Activated naive CD8-positive, alpha-beta T cell treated with anti-CD3 and anti-CD28 coated beads, Interleukin-2, amount 10 ng/mL, durations not matched to agents 7 days and 5 days (primary cell): ENCODE measurements at regions not wholly inside any gene's neighbourhood (a gene's known extent, or its start where the extent isn't known, plus 50 kb on each side); places are given as distances from the start of the nearest gene placed in this dataset.

Source experiments
- ATAC-seq: fragments of 150-1000 bp; cut with Tn5 transposase; one replicate; pipeline ENCODE4 v1.10.0; 2021; ENCODE audit warnings: low read depth, moderate library complexity
- POLR2A ChIA-PET: fragments of 350-600 bp; sonication (Branson Sonifier 250); formaldehyde crosslinking; loops from one replicate; lab custom pipeline; 2021; ENCODE audit warnings: antibody characterized with exemption; lab: Charles Lee
- DNase-seq: peaks from one replicate; pipeline ENCODE4 v3.0.0; 2021
- H3K27ac Mint-ChIP-seq: one replicate; pipeline ENCODE4 v1.8.0; 2022; ENCODE audit warnings: mild to moderate bottlenecking, mixed read lengths
- H3K27me3 Mint-ChIP-seq: one replicate; pipeline ENCODE4 v1.8.0; 2022; ENCODE audit warnings: mild to moderate bottlenecking, moderate library complexity, mixed read lengths
- H3K36me3 Mint-ChIP-seq: one replicate; pipeline ENCODE4 v1.8.0; 2021; ENCODE audit warnings: mild to moderate bottlenecking, mixed read lengths
- H3K4me1 Mint-ChIP-seq: one replicate; pipeline ENCODE4 v1.8.0; 2021; ENCODE audit warnings: mixed read lengths
- H3K4me3 Mint-ChIP-seq: one replicate; pipeline ENCODE4 v1.8.0; 2022; ENCODE audit warnings: mild to moderate bottlenecking, moderate library complexity, mixed read lengths
- H3K9me3 Mint-ChIP-seq: one replicate; pipeline ENCODE4 v1.8.0; 2021; ENCODE audit warnings: mixed read lengths

DNA sequence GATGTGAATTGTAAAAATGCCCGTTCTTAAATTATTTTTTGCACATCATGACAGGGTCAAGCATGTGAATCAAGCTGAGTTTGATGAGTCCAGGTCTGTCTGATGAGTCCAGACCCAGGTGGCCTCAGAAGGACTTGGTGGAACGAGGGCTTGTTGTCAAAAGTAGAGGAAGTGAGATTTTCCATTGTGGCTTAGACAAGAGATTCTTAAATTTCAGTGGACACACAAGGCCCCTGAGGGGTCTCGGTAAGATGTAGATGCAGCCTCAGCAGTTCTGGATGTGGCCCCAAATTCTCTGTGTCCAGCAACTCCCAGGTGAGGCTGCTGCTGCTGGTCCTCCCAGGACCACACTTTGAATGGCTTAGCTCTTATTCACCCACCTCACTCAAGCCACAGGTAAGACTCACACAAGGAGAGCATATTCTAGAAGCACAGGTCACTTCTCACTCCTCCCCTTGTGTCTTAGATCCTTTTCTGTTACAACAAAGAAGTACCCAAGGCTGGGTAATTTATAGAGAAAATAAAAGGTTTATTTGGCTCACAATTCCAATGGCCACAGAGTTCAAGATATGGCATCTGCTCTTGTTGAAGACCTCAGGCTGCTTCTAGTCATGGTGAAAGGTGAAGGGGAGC, 98.8 kb downstream of the GGTLC2 start:
- Mint-ChIP-seq H3K4me1 (peaks cover 3% of the 10 kb centered on the region), H3K27me3 (peaks cover 25% of the 10 kb centered on the region), H3K9me3 (no peaks in the 10 kb centered on the region), H3K4me3 (no peak overlapping the region), H3K27ac (no peak overlapping the region), H3K36me3 (no peaks in the 10 kb centered on the region)
- no peak for ATAC-seq
- no peak for DNase-seq
- POLR2A ChIA-PET: no interaction called here

DNA sequence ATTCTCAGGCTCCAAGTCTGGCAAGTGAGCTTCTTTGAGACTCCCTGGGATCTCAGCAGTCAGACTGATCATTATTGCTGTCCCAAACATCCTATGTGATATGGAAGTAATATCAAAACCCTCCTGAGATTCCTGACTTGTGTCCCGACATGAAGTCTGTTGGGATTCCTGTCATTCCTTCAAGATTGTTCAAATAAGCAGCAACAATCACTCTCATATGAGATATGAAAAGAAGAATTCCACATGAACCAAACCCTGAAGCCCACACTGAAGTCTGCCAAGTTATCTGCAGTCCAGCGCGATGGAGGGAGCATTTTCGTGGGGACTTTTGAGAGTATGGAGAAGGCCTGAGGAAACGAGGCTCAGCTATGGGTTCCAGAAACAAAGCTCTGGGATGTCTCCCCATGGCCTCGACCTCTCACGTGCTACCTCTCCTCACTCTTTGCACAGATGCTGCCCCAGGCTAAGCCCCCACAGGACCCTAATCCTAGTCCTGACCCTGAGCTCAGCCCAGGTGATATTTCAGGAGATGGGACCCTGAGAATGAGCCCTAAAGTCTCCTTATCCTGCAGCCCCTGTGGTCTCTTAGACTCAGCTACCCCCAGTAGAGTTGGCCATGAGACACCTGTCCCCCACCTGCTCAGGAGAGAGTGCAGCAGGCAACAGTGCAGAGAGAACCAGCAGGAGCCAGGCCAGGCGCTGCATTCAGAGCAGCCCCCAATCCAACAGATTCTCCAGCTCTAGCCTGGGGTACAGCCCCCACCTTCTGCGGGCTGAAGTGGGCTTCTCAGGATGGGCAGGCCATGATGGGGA, 100.2 kb downstream of the GGTLC2 start:
- no peaks in the 10 kb centered on the region for H3K36me3 Mint-ChIP-seq
- H3K27ac Mint-ChIP-seq: no peak overlapping the region
- ATAC-seq: no peak
- peaks cover 22% of the 10 kb centered on the region for H3K27me3 Mint-ChIP-seq
- peaks cover 3% of the 10 kb centered on the region for H3K4me1 Mint-ChIP-seq
- POLR2A ChIA-PET: no interaction called here
- no peak overlapping the region for H3K4me3 Mint-ChIP-seq
- no peaks in the 10 kb centered on the region for H3K9me3 Mint-ChIP-seq
- DNase-seq: no peak

DNA sequence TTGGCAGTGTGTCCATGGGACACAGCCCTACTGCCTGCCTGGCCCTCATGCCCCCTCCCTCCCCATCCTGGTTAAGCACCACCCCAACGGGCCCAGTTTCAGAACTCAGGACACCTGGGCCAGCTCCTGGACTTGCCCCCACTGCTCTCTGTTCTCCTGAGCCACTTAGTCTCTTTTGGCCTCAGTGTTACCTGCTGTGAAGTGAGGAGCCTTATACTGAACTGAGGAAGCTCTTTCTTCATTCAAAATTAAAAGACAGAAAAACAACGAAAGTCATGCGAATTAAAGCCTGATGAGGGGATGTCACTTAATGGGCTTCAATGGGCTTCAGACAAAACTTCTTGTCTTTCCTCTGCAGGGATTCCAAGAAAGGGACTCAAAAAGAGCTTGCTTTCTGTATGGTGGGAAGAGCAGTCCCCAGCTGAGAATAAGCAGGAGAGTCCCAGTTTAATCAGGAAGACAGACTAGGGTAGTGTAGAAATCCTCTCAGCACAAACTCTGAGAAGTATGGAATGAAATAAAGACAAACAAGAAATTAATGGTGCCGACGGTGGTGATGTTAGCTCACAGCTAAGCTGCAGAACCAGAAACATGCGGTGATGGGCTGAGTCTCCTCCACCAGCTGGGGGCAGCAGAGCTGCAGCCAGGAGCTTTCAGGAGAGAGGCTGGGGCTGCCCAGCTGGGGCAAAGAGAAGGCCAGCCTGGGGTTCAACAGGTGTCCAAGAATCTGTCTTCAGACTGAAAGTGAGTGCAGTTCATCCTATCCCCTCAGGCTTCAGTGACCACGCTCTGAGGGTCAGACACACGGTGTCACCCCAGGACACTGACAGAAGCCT, 101.0 kb downstream of the GGTLC2 start:
- Mint-ChIP-seq H3K27me3 (peaks cover 20% of the 10 kb centered on the region), H3K36me3 (no peaks in the 10 kb centered on the region), H3K9me3 (no peaks in the 10 kb centered on the region), H3K27ac (no peak overlapping the region), H3K4me1 (peaks cover 3% of the 10 kb centered on the region), H3K4me3 (no peak overlapping the region)
- no peak for DNase-seq
- peak; percentile 56 for ATAC-seq
- POLR2A ChIA-PET: no interaction called here

DNA sequence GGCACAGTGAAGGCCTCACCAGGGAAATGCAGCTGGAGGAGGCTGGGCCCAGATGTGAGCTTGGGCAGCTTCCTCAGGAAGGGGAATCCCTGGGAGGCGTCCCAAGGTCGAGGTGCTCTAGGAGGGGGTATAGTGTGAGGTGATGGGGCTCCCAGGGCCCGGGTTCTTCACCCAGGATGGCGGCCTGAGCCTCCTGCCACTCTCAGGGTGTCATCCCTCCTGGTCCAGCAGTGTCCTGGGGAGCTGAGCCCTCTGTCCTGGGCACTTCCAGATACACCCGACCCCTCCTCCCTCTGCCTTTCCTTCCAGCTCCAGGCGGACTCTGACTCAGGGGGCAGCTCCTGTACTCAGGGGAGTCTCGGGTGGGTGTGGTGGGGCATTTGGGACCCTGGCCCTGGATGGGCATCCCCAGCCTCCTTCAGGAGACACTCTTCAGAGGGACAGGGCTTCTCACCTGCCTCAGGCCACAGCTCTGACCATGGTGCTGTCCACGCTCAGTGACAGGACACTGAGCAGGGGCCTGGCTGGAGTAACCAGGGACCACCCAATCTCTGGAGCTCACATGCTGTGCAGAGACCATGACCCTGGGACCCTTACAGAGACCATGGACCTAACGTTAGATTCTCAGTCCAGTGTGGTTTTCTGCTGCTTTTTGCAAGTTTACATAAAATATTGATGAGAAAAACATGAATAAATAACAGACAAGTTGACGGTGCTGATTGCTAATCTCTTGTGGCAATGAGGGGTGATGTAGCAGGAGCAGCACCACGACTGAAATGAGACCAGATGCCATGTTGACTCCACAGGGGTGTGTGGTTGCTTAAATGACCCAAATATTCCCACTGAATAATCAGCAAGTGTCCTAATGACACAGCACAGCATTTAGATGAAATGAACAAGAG, 101.9 kb downstream of the GGTLC2 start:
- H3K4me1 Mint-ChIP-seq: peaks cover 3% of the 10 kb centered on the region
- POLR2A ChIA-PET: no interaction called here
- no peaks in the 10 kb centered on the region for H3K36me3 Mint-ChIP-seq
- ATAC-seq (no peak), DNase-seq (no peak)
- H3K9me3 Mint-ChIP-seq: no peaks in the 10 kb centered on the region
- peaks cover 14% of the 10 kb centered on the region for H3K27me3 Mint-ChIP-seq
- no peak overlapping the region for H3K27ac Mint-ChIP-seq
- no peak overlapping the region for H3K4me3 Mint-ChIP-seq

DNA sequence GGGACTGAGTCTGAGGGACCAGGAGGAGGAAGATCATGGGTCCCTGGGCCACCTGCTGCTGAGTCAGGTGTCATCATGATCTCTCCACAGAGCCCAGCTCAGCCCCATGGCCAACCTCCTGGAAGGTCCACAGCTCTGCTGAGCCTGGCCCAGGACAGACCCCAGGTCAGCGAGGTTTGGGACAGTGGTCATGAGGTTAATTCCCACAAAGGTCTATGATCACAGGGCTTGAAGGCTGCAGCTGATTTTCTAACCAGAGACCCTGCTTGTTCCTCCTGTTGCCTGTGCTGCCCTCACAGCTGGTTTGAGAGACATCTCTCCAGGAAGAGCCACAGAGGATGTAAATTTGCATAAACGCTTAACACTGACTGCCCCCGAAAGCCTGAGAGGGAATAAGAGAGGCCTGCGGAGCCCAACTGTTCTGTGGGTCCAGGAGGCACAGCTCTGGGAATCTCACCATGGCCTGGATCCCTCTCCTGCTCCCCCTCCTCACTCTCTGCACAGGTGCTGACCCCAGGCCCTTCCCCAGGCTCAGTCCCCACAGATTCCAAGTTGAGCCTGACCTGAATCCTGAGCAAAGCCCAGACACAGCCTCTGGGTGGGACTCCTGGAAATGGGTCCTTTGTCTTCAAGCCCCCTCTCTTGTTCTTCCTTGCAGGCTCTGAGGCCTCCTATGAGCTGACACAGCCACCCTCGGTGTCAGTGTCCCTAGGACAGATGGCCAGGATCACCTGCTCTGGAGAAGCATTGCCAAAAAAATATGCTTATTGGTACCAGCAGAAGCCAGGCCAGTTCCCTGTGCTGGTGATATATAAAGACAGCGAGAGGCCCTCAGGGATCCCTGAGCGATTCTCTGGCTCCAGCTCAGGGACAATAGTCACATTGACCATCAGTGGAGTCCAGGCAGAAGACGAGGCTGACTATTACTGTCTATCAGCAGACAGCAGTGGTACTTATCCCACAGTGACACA, 102.8 kb downstream of the GGTLC2 start:
- no peak overlapping the region for H3K4me3 Mint-ChIP-seq
- POLR2A ChIA-PET: no interaction called here
- no peaks in the 10 kb centered on the region for H3K9me3 Mint-ChIP-seq
- H3K4me1 Mint-ChIP-seq: peaks cover 3% of the 10 kb centered on the region
- no peaks in the 10 kb centered on the region for H3K36me3 Mint-ChIP-seq
- no peak overlapping the region for H3K27ac Mint-ChIP-seq
- ATAC-seq: no peak
- H3K27me3 Mint-ChIP-seq: peaks cover 8% of the 10 kb centered on the region
- DNase-seq: no peak

DNA sequence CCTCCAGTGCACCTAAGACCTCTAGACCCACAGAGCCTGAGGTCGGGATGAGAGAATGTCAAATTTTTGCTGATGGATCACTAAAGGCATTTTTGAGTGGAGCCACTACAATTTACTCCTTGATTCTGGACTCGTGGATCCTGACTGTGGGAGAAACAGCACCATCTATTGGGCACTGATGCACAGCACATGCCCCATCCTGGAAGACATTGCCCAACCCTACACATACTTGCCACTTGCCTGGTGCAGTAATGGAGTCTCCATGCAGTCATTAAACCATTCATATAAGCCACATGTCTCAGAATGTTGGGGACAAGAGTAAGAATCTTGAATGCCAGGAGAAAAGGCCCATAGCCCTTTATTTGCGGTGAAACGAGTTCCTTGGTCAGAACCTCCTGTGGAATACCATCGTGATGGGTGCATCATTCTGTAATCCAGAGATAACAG, 103.9 kb downstream of the GGTLC2 start:
- DNase-seq (no peak), ATAC-seq (peak; percentile 62)
- Mint-ChIP-seq H3K27ac (no peak overlapping the region), H3K9me3 (no peaks in the 10 kb centered on the region), H3K4me1 (peaks cover 4% of the 10 kb centered on the region), H3K36me3 (no peaks in the 10 kb centered on the region), H3K4me3 (no peak overlapping the region), H3K27me3 (peaks cover 8% of the 10 kb centered on the region)
- POLR2A ChIA-PET: no interaction called here

DNA sequence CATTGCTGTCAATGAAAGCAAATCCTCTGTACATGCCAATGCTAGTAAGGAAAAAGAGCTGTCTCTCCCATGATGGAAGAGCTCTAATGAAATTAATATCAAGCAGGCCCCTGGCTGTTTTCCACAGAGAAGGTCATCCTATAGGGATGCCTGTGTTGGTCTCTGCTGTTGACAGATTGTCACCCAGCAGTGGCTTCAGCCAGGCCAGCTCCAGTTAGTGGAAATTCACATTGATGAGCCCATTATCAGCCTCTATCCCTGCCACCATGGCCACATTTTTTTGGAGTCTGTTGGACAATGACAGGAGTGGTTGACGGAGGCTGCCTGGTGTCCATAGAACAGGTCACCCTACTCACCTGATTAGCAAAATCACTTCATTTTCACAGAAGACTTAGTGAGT, 104.3 kb downstream of the GGTLC2 start:
- Mint-ChIP-seq H3K27me3 (peaks cover 4% of the 10 kb centered on the region), H3K36me3 (no peaks in the 10 kb centered on the region), H3K9me3 (no peaks in the 10 kb centered on the region), H3K4me1 (peaks cover 4% of the 10 kb centered on the region), H3K27ac (no peak overlapping the region), H3K4me3 (no peak overlapping the region)
- POLR2A ChIA-PET: no interaction called here
- no peak for ATAC-seq
- DNase-seq: no peak

DNA sequence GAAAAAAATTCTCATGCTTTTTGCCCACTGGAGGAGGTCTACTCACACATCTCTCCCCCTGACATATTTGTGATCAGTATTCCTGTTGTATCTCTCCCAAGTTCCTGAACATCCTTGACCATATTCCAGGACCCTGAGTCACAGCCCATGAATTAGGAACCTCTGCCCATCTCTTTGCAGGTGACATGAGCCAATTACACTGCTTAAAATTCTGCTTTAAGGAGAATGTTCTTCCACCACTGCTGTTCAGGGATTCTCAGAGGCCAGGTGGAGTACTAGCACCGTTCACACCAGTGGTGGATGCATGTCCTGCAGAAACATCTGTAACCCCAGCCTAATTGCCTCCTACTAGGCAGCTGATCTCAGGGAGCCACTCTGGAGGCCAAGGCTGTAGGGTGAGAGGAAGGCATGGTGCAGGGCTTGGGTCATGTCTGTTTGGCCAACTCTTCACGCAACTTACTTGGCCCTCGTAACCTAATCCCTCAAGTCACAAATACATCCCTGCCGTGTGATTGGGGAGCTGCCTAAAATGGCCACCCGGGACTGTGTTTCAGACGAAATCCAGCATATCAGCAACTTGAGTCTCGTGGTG, 104.8 kb downstream of the GGTLC2 start:
- Mint-ChIP-seq H3K27me3 (peaks cover 4% of the 10 kb centered on the region), H3K27ac (no peak overlapping the region), H3K36me3 (no peaks in the 10 kb centered on the region), H3K4me1 (peaks cover 4% of the 10 kb centered on the region), H3K9me3 (no peaks in the 10 kb centered on the region), H3K4me3 (no peak overlapping the region)
- POLR2A ChIA-PET: interaction anchor here (0.8 kb wide), 1 partner anchor 9 kb away, joined by 3 read pairs; no protein-coding TSS in a partner anchor
- no peak for ATAC-seq
- DNase-seq: no peak

DNA sequence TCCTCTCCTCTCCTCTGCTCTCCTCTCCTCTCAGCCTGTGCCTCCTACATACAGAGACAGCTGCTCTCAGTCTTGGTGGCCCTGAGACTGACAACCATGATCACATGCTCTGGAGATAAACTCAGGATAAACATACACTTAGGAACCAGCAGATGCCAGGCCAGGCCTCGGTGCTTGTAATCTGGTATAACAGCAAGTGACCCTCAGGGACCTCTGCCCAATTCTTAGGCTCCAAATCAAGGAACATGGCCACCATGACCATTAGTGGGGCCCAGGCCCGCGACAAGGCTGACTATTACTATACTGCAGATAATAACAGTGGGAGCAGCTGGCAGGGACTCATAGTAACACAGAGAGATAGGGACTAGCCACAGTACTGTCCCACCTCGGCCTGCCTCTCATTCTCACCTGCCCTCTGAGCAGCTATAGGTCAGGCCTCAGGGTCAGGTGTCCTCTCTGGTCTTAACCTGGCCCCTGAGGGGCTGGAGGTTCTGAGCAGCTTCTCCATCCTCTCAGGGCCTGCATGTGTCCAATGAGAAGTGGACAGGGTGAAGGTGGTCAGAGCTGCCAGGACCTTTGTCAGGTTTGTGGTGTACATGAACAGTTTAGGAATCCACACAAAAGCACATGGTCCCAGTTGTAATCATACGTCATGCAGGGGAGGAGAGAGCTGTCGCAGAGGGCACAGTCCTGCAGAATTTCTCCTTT, 106.1 kb downstream of the GGTLC2 start:
- no peaks in the 10 kb centered on the region for H3K36me3 Mint-ChIP-seq
- DNase-seq: no peak
- no peaks in the 10 kb centered on the region for H3K9me3 Mint-ChIP-seq
- H3K4me1 Mint-ChIP-seq: peaks cover 4% of the 10 kb centered on the region
- no peak overlapping the region for H3K4me3 Mint-ChIP-seq
- ATAC-seq: no peak
- POLR2A ChIA-PET: interaction anchor here (0.8 kb wide), 1 partner anchor 8 kb away, joined by 3 read pairs; no protein-coding TSS in a partner anchor
- H3K27me3 Mint-ChIP-seq: peaks cover 4% of the 10 kb centered on the region
- H3K27ac Mint-ChIP-seq: peak overlapping the region; percentile 2

DNA sequence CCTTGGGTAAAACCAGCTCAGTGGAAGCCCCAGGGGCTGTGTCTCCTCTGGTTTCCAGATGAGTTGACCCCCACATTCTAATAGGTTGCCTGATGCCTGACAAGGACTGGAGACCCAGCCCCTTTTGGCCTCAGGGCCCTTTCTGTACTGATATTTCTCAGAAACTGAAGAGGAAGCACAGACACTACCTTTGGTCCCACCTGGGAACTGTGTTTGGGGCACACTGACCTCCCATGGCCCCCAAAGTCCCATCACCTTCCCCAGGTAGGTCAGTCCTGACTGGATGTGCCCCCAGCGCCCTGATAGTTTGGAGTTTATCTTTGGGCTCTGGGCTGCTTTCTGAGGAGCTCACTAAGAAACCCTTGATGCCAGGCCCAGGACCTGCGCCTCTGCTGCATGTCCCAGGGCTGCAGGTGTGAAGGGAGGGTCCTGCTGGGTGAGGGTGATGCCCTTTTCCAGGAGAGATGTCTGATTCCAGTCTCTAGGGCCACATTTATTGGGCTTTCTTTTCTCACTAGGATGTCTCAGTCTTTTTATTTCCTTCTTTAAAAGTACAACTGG, 106.7 kb downstream of the GGTLC2 start:
- Mint-ChIP-seq H3K4me1 (peaks cover 4% of the 10 kb centered on the region), H3K27ac (no peak overlapping the region), H3K36me3 (no peaks in the 10 kb centered on the region), H3K4me3 (no peak overlapping the region), H3K27me3 (peaks cover 7% of the 10 kb centered on the region), H3K9me3 (no peaks in the 10 kb centered on the region)
- POLR2A ChIA-PET: no interaction called here
- DNase-seq (no peak), ATAC-seq (no peak)

DNA sequence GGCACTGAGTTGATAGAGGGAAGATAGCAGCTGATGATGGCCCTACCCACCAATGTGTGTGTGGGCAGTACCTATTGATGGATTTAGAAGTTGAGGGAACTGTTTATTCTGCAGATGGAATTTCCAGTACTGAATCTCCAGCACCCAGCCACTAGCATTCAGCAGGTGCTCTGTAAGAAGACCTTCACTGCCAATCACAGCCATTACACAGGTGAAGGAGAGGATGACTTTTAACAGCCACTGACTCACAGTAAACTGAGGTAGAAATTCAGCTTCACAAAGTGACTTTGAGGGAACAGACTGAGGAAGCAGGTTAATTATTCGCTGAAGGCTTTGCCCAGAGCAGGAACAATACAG, 107.8 kb downstream of the GGTLC2 start:
- H3K9me3 Mint-ChIP-seq: no peaks in the 10 kb centered on the region
- no peak for DNase-seq
- no peak for ATAC-seq
- no peak overlapping the region for H3K27ac Mint-ChIP-seq
- peaks cover 7% of the 10 kb centered on the region for H3K27me3 Mint-ChIP-seq
- H3K4me3 Mint-ChIP-seq: no peak overlapping the region
- H3K36me3 Mint-ChIP-seq: no peaks in the 10 kb centered on the region
- peaks cover 9% of the 10 kb centered on the region for H3K4me1 Mint-ChIP-seq
- POLR2A ChIA-PET: no interaction called here
